ENCODE measurements at regions not wholly inside any gene's neighbourhood (a gene's known extent, or its start where the extent isn't known, plus 50 kb on each side); places are given as distances from the start of the nearest gene placed in this dataset.

- TF ChIP-seq POLR2AphosphoS5 (IDR thresholded peaks at IDR 0.05) (no peak), CTCF (IDR thresholded peaks at IDR 0.05) (no peak)
Observed at GRCh38 chr20:40895182-40895581, 133.4 kb upstream of the TOP1 start.

Measured in breast epithelium (tissue), 3 donors.